ENCODE measurements at regions not wholly inside any gene's neighbourhood (a gene's known extent, or its start where the extent isn't known, plus 50 kb on each side); places are given as distances from the start of the nearest gene placed in this dataset.

DNA sequence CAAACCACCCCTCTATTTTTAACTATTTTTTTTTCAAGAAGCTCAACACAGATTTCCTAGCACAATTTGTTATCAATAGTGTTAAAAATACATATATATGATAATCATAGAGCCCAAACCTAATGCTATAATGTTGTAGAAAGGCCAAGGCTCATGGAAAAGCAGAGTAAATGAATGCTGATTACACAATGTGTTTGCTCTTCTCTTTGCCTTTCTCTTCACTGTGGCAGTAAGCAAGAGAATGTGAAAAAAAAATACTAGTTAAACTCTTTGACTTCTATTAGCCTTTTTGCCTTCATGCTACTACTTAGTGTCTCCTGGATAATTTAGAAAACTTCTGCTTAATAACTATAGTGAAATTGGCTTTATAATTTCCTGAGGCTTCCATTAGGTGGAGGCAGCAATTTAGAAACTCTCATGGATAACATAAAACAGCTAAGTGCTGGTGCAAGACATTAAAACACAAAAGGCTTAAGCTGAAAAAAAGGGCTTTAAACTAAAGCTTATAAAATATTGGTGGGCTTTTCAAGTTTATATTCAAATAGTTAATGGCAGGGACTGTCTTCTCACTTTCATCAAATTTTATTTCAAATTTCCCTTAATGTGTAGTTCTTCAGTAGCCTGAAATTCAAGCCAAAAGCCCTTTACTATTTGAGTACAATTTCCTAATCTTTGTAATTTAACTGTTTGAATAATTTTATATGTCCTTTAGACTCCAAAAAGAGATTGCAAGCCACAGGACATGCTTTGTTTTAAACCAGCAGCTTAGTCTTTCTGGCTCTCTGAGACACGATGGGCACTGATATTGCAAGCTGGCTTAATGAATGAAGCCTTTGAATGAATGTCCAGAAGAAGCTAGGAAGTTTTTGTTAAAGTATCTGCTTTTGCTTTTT is 2031.8 kb upstream of the CDH6 start (continued):
- TF ChIP-seq CBX5 (IDR thresholded peaks at IDR 0.05; ENCODE audit: low read depth, low read length) (no peak), SAP30 (IDR thresholded peaks at IDR 0.05; ENCODE audit: insufficient read depth, insufficient replicate concordance, low read length) (no peak), POLR2AphosphoS5 (IDR thresholded peaks at IDR 0.05; ENCODE audit: low read depth, low read length) (no peak)
- TF ChIP-seq, protein P1, sequence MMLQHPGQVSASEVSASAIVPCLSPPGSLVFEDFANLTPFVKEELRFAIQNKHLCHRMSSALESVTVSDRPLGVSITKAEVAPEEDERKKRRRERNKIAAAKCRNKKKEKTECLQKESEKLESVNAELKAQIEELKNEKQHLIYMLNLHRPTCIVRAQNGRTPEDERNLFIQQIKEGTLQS (IDR thresholded peaks at IDR 0.05; ENCODE audit: insufficient read depth, low read depth, low read length) = no peak

Measured in H1 (cell line).